BLaER1 treated with 17β-estradiol and CSF1 and Interleukin-3, amounts not matched to agents 10 nM and 100 nM (cell line): ENCODE measurements at regions not wholly inside any gene's neighbourhood (a gene's known extent, or its start where the extent isn't known, plus 50 kb on each side); places are given as distances from the start of the nearest gene placed in this dataset.
"Not testable (repeated sequence)": the region's sequence is repeated elsewhere in the genome, so short reads cannot be mapped to it uniquely, and the experiment has no call there.

Experiments
- H3K27ac ChIP-seq, 11 experiments: shearing (Covaris generic); formaldehyde crosslinking; 2 replicates each; pipeline ENCODE4 v1.8.1; 2022
- H3K27me3 ChIP-seq, 11 experiments: shearing (Covaris generic); formaldehyde crosslinking; 2 replicates each; pipeline ENCODE4 v1.8.1; 2022
- H3K36me3 ChIP-seq, 11 experiments: shearing (Covaris generic); formaldehyde crosslinking; 2 replicates each; pipeline ENCODE4 v1.8.1; 2022
- H3K4me1 ChIP-seq, 10 experiments: shearing (Covaris generic); formaldehyde crosslinking; 2 replicates each; pipeline ENCODE4 v1.8.1; 2022
- H3K4me2 ChIP-seq, 11 experiments: shearing (Covaris generic); formaldehyde crosslinking; 2 replicates each; pipeline ENCODE4 v1.8.1; 2022
- H3K4me3 ChIP-seq, 10 experiments: shearing (Covaris generic); formaldehyde crosslinking; 2 replicates each; pipeline ENCODE4 v1.8.1; 2022
- H3K9ac ChIP-seq, 11 experiments: shearing (Covaris generic); formaldehyde crosslinking; 2 replicates each; pipeline ENCODE4 v1.8.1; 2022
- H3K9me3 ChIP-seq, 11 experiments: shearing (Covaris generic); formaldehyde crosslinking; replicated peaks in 1 of 11; 2 replicates each; pipeline ENCODE4 v1.8.1; 2022
- H4K20me1 ChIP-seq, 11 experiments: shearing (Covaris generic); formaldehyde crosslinking; 2 replicates each; pipeline ENCODE4 v1.8.1; 2022
- Cebpa-rat ChIP-seq, 11 experiments: shearing (Covaris generic); IDR thresholded peaks; 2 replicates each; pipeline ENCODE4 v1.8.1; 2022

DNA sequence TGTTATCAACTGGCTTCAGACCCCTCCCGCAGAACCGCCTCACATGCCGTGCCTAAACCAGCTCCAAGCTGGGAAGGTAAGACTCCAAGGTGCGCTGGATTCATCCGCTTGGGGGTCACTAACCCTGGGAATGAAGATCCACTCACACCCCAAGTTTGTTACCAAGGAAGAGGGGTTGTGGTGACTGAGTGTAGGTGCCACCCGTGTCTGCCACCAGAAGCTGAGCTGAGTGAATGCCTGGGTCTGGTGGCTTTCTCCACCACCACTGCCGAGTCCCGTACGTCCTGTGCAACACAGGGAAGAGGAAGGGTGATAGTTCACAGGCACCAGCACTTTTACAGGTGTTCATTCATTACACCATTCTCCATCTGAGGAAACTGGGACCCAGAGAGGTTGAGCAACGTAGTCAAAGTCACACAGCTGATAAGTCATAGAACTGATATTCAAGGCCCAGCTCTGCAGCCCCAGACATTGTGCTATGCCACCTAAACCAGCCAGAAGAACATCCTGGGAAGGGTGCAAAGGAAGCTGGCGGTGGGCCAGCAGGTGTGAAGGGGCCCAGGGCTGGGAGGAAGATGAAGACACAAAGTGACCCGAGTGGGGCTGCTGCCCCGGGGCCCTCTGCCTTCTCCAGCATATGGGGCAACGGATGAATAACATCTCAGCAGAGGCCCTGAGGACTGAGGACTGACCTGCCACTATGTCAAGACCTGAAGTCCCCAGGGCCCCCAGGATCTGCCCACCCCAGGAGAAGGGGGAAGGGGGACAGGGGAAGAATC, 70.9 kb upstream of the PPP1R26 start:
- Histone ChIP-seq H3K27me3 (peaks cover 0 to 17% (median 0%) of the 10 kb centered on the region in 11 experiments; a peak in 7 of 22 replicates), H3K36me3 (no peaks in the 10 kb centered on the region), H3K9me3 (peaks cover 0 to 13% (median 7%) of the 10 kb centered on the region in 11 experiments; a peak in 12 of 22 replicates), H3K4me3 (no peak overlapping the region), H3K27ac (no peak overlapping the region), H3K4me2 (no peak overlapping the region), H4K20me1 (peaks cover 0 to 43% (median 0%) of the 10 kb centered on the region in 11 experiments; a peak in 7 of 22 replicates), H3K9ac (no peak overlapping the region), H3K4me1 (no peaks in the 10 kb centered on the region)
- TF ChIP-seq Cebpa-rat (IDR thresholded peaks at IDR 0.05): no peak

DNA sequence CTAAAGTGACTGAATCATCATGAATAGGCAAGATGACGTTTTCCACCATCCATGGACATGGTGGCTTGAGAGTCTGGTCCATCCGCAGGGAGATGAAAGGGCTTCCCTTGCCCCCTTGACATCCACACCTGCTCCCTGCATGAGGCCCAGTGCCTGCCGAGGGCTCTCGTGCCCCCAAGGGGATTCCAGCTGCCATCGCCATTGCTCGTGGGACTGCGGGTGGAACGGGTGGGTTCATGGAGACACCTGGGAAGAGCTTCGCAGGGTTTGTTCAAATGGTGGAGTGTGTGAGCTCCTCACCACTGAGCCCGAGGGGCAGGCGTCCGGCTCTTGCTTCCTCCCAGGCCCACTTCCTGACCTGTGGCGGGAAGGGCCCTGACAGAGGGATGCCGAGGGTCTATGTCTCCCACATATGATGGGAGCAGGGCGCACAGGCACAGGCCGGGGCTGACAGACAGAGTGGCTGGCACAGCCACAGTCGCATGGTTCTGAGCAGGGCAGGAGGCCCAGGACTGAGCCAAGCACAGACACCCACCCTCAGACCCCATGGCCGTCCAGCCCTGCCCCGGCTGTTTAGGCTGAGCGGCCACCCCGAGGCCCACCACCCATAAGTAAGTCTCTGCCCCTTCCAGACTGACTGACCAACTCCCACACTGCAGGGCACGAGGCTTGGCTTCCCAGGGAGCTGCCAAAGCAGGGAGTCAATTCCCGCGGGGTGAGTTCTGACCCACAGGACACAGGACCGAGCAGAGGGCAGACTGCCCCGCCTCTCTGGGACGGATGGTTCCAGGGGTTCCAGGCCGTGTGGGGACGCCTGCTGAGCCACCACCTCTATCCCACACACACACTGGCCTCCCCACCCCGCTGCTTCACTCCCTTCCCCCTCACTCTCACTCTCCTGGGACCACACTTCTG, 70.0 kb upstream of the PPP1R26 start:
- Histone ChIP-seq H3K27me3 (peaks cover 0 to 24% (median 0%) of the 10 kb centered on the region in 11 experiments; a peak in 7 of 22 replicates), H3K9ac (no peak overlapping the region), H3K27ac (no peak overlapping the region), H3K4me3 (no peak overlapping the region), H3K36me3 (no peaks in the 10 kb centered on the region), H4K20me1 (peaks cover 0 to 39% (median 0%) of the 10 kb centered on the region in 11 experiments; a peak in 7 of 22 replicates), H3K4me1 (no peaks in the 10 kb centered on the region), H3K4me2 (no peak overlapping the region), H3K9me3 (peaks cover 0 to 13% (median 7%) of the 10 kb centered on the region in 11 experiments; a peak in 12 of 22 replicates)
- TF ChIP-seq Cebpa-rat (IDR thresholded peaks at IDR 0.05): no peak

DNA sequence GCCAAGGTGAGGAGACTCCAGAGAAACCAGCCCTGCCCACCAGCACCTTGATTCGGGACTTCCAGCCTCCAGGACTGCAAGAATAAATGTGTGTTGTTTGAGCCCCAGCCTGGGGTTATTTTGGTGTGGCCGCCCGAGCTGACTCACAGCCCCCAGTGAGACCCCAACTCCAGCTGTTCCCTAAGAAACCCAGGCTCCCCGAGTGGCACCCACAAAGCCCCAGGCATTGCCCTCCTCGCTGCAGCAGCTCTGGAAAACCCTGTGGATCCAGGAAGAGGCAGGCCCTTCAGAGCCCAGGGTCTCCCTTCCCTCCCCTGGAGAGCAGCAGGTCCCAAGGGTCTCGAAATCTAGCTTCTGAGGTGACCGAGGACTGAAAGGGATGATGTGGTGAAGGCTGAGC, 69.2 kb upstream of the PPP1R26 start:
- Histone ChIP-seq H4K20me1 (peaks cover 0 to 36% (median 0%) of the 10 kb centered on the region in 11 experiments; a peak in 7 of 22 replicates), H3K9ac (no peak overlapping the region)
- no peak for TF ChIP-seq Cebpa-rat (IDR thresholded peaks at IDR 0.05)

DNA sequence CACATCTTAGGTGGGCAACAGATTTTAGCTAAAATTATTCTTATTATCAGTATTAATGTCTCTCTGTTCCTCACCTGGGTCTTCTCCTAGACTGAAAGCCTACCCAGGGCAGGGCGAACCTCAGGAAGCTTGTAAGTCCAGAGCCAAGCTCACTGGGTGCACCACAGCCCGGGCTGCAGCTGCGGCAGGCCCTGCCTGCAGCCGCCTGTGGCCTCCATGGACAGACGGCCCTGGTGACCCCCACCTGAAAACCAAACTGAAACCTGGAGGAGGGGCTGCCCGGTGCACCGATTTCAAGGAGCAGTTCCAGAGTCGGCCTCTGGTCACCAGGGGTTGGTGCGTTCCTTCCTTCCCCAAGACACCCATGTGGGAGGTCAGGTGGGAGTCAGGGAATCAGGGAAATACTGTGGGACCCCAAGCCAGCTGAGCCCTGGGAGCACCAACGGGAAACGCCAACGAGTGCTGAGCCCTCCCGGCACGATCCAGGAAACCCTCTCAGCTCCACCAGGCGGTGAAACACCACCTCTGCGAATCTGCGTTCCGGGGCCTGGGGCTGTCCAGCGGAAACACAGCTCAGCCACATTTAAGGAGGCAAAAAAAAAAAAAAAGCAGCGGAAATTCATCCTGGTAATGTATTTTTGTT, 68.6 kb upstream of the PPP1R26 start:
- H3K36me3 ChIP-seq: no peaks in the 10 kb centered on the region
- peaks cover 0 to 24% (median 0%) of the 10 kb centered on the region in 11 experiments; a peak in 7 of 22 replicates for H3K27me3 ChIP-seq
- TF ChIP-seq Cebpa-rat (IDR thresholded peaks at IDR 0.05): no peak
- no peak overlapping the region for H3K27ac ChIP-seq
- H3K9ac ChIP-seq: no peak overlapping the region
- no peak overlapping the region for H3K4me3 ChIP-seq
- peaks cover 0 to 3% (median 0%) of the 10 kb centered on the region in 10 experiments; a peak in 2 of 20 replicates for H3K4me1 ChIP-seq
- no peak overlapping the region for H3K4me2 ChIP-seq
- peaks cover 0 to 13% (median 7%) of the 10 kb centered on the region in 11 experiments; a peak in 12 of 22 replicates for H3K9me3 ChIP-seq
- H4K20me1 ChIP-seq: peaks cover 0 to 41% (median 0%) of the 10 kb centered on the region in 11 experiments; a peak in 7 of 22 replicates

More for the DNA sequence above, 69.2 kb upstream of the PPP1R26 start:
- H3K4me3 ChIP-seq: no peak overlapping the region
- H3K27me3 ChIP-seq: peaks cover 0 to 24% (median 0%) of the 10 kb centered on the region in 11 experiments; a peak in 7 of 22 replicates
- no peak overlapping the region for H3K4me2 ChIP-seq
- H3K36me3 ChIP-seq: no peaks in the 10 kb centered on the region
- H3K27ac ChIP-seq: no peak overlapping the region
- H3K4me1 ChIP-seq: no peaks in the 10 kb centered on the region
- H3K9me3 ChIP-seq: peaks cover 0 to 13% (median 7%) of the 10 kb centered on the region in 11 experiments; a peak in 12 of 22 replicates

DNA sequence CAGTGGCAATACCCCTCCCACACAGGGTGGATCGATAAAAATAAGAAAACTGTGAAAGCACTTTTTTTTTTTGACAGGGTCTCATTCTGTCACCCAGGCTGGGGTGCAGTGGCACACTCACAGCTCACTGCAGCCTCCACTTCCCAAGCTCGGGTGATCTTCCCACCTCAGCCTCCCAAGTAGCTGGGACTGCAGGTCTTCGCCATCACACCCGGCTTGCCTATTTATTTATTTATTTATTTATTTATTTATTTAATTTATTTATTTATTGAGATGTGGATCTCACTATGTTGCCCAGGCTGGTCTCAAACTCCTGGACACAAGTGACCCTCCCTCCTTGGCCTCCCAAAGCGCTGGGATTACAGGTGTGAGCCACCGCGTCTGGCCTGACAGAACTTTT, 68.0 kb upstream of the PPP1R26 start:
- peaks cover 0 to 24% (median 0%) of the 10 kb centered on the region in 11 experiments; a peak in 7 of 22 replicates for H3K27me3 ChIP-seq
- H4K20me1 ChIP-seq: peaks cover 0 to 45% (median 0%) of the 10 kb centered on the region in 11 experiments; a peak in 7 of 22 replicates
- not testable (repeated sequence) for H3K9ac ChIP-seq, H3K4me2 ChIP-seq, H3K4me3 ChIP-seq, H3K27ac ChIP-seq, H3K4me1 ChIP-seq, H3K36me3 ChIP-seq
- H3K9me3 ChIP-seq: peaks cover 0 to 13% (median 7%) of the 10 kb centered on the region in 11 experiments; a peak in 12 of 22 replicates

DNA sequence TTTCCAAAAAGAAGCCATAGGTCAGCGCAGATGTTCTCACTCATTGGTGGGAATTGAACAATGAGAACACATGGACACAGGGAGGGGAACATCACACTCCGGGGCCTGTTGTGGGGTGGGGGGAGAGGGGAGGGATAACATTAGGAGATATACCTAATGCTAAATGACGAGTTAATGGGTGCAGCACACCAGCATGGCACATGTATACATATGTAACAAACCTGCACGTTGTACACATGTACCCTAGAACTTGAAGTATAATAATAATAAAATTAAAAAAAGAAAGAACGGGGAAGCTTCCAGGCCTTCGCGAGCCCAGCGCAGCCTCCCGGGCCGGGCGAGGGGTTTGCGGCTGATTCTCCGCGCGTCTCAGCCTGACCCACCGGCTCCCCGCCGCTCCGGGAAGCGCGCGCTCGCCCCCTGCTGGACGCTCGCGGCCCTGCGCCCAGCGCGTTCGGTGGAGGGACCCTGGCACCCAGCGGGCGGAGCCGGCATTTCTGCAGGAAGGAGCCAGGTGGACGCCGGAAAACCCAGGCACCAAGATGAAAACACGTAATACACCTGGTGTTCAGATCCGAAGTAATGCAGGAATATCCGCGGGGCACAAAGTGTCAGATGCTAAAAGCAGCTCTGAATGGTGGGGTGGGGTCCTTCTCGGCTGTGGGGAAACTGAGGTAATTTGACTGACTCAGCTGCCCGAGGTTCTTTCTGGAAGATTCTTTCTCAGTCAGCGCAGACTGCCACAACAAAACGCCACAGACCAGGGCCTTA, 67.1 kb upstream of the PPP1R26 start:
- H3K36me3 ChIP-seq, H3K4me3 ChIP-seq, H3K27ac ChIP-seq, H3K9ac ChIP-seq, H3K9me3 ChIP-seq, H3K4me1 ChIP-seq: not testable (repeated sequence)
- H3K4me2 ChIP-seq: peak overlapping the region in 2 of 11 experiments; percentile 40 to 44; a peak in 4 of 22 replicates
- H4K20me1 ChIP-seq: peaks cover 0 to 45% (median 0%) of the 10 kb centered on the region in 11 experiments; a peak in 7 of 22 replicates
- H3K27me3 ChIP-seq: peaks cover 0 to 30% (median 0%) of the 10 kb centered on the region in 11 experiments; a peak in 6 of 22 replicates

DNA sequence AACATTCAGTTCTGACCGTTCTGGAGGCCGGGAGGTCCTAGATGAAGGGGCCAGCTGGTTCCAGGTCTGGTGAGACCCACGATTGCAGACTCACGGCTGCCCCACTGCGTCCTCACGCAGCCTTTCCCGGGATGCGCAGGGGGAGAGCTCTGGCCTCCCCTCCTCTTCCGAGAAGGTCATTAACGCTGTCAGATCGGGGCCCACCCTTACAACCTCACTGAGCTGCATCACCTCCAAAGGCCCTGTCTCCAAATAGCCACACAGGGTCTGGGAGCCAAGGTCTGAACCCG, 66.6 kb upstream of the PPP1R26 start:
- TF ChIP-seq Cebpa-rat (IDR thresholded peaks at IDR 0.05): no peak
- peaks cover 0 to 32% (median 0%) of the 10 kb centered on the region in 11 experiments; a peak in 6 of 22 replicates for H3K27me3 ChIP-seq
- no peak overlapping the region for H3K4me3 ChIP-seq
- H4K20me1 ChIP-seq: peaks cover 0 to 45% (median 0%) of the 10 kb centered on the region in 11 experiments; a peak in 7 of 22 replicates
- no peak overlapping the region for H3K4me2 ChIP-seq
- peaks cover 0 to 3% (median 0%) of the 10 kb centered on the region in 11 experiments; a peak in 5 of 22 replicates for H3K9me3 ChIP-seq
- H3K27ac ChIP-seq: no peak overlapping the region
- no peaks in the 10 kb centered on the region for H3K36me3 ChIP-seq
- no peak overlapping the region for H3K9ac ChIP-seq
- H3K4me1 ChIP-seq: peaks cover 0 to 10% (median 1%) of the 10 kb centered on the region in 10 experiments; a peak in 6 of 20 replicates

DNA sequence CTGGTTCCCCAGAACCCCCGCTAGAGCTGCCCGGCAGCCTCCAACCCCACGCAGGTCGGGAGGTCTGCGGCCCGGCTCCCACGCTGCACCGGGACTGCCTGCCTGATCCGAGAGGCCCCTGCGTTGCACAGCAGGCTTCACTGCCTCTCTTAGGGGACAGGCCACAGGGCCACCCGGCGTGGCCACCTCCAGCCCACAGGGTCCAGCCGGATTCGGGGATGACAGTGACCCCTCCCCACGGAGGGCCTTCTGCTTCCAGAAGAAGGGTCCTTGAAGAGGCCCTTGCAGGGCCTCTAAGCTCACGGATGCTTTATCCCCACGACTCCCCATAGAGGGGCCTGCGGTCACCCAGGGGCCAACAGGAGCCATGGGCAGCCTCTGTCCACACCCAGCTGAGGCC, 66.1 kb upstream of the PPP1R26 start:
- Histone ChIP-seq H3K27ac (no peak overlapping the region), H3K4me3 (no peak overlapping the region), H3K4me2 (no peak overlapping the region), H3K9me3 (no peaks in the 10 kb centered on the region), H3K9ac (no peak overlapping the region), H3K4me1 (peaks cover 0 to 10% (median 1%) of the 10 kb centered on the region in 10 experiments; a peak in 6 of 20 replicates), H3K36me3 (no peaks in the 10 kb centered on the region), H3K27me3 (peaks cover 0 to 37% (median 0%) of the 10 kb centered on the region in 11 experiments; a peak in 6 of 22 replicates), H4K20me1 (peaks cover 0 to 45% (median 0%) of the 10 kb centered on the region in 11 experiments; a peak in 7 of 22 replicates)
- TF ChIP-seq Cebpa-rat (IDR thresholded peaks at IDR 0.05): no peak
